ENCODE measurements at regions not wholly inside any gene's neighbourhood (a gene's known extent, or its start where the extent isn't known, plus 50 kb on each side); places are given as distances from the start of the nearest gene placed in this dataset.

DNA sequence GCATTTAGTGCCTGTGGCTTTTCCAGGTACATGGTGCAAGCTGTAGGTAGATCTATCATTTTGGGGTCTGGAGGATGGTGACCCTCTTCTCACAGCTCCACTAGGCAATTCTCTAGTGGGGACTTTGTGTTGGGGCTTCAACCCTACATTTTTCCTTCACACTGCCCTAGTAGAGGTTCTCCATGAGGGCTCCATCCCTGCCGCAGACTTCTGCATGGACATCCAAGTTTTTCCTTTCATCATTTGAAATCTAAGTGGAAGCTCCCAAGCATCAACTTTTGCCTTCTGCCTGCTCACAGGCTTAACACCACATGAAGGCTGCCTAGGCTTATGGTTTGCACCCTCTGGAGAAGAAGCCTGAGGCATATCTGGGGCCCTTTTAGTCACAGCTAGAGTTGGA is 492.7 kb downstream of the PIK3C3 start:
- no peak for ATAC-seq
- no peak overlapping the region for H3K27ac ChIP-seq (ENCODE audit: extremely low read depth, low read depth, low read length)
- H3K9ac ChIP-seq (ENCODE audit: insufficient read depth in 1 of 2, low read depth in 2 of 2, low read length in 2 of 2): no peak overlapping the region
- no peak for DNase-seq (ENCODE audit: extremely low read depth in 1 of 4, low spot score in 3 of 4)
- no peak overlapping the region for H3K4me2 ChIP-seq (ENCODE audit: insufficient read depth, low read length)
- FAIRE-seq: no peak
- H4K20me1 ChIP-seq (replicated peaks; ENCODE audit: control insufficient read depth, insufficient read depth, low read length): no peaks in the 10 kb centered on the region
- no peaks in the 10 kb centered on the region for H3K79me2 ChIP-seq (ENCODE audit: control insufficient read depth, insufficient read depth, low read length)
- H3K4me1 ChIP-seq (replicated peaks in 1 of 2; ENCODE audit: control insufficient read depth in 2 of 2, insufficient read depth in 2 of 2, low read length in 2 of 2): no peaks in the 10 kb centered on the region
- ChIA-PET CTCF (ENCODE audit: low intra/inter-chr PET ratio) (no interaction called here), POLR2A (no interaction called here)
- H3K36me3 ChIP-seq (ENCODE audit: control insufficient read depth, insufficient read depth, low read length): no peaks in the 10 kb centered on the region
- H3K27me3 ChIP-seq (ENCODE audit: control insufficient read depth in 2 of 2, insufficient read depth in 2 of 2, low read length in 2 of 2): no peaks in the 10 kb centered on the region
- TF ChIP-seq MTF1 (CRISPR knock-in tag; IDR thresholded peaks at IDR 0.05; ENCODE audit: borderline replicate concordance): no peak
- TF ChIP-seq ZNF232 (CRISPR knock-in tag; IDR thresholded peaks at IDR 0.05): no peak
- no peak for TF ChIP-seq SREBF2 (CRISPR knock-in tag; IDR thresholded peaks at IDR 0.05)
- TF ChIP-seq, protein P1, sequence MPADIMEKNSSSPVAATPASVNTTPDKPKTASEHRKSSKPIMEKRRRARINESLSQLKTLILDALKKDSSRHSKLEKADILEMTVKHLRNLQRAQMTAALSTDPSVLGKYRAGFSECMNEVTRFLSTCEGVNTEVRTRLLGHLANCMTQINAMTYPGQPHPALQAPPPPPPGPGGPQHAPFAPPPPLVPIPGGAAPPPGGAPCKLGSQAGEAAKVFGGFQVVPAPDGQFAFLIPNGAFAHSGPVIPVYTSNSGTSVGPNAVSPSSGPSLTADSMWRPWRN (IDR thresholded peaks at IDR 0.05; ENCODE audit: low read depth): no peak
- no peak for TF ChIP-seq ZNF263 (CRISPR knock-in tag; IDR thresholded peaks at IDR 0.05; ENCODE audit: borderline replicate concordance)
- TF ChIP-seq ZNF77 (CRISPR knock-in tag; IDR thresholded peaks at IDR 0.05): no peak
- no peak for TF ChIP-seq ZSCAN32 (CRISPR knock-in tag; IDR thresholded peaks at IDR 0.05)
- TF ChIP-seq ATF7 (IDR thresholded peaks at IDR 0.05): no peak
- TF ChIP-seq, protein P2, sequence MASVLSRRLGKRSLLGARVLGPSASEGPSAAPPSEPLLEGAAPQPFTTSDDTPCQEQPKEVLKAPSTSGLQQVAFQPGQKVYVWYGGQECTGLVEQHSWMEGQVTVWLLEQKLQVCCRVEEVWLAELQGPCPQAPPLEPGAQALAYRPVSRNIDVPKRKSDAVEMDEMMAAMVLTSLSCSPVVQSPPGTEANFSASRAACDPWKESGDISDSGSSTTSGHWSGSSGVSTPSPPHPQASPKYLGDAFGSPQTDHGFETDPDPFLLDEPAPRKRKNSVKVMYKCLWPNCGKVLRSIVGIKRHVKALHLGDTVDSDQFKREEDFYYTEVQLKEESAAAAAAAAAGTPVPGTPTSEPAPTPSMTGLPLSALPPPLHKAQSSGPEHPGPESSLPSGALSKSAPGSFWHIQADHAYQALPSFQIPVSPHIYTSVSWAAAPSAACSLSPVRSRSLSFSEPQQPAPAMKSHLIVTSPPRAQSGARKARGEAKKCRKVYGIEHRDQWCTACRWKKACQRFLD (CRISPR knock-in tag; IDR thresholded peaks at IDR 0.05): no peak
- TF ChIP-seq, protein P3, sequence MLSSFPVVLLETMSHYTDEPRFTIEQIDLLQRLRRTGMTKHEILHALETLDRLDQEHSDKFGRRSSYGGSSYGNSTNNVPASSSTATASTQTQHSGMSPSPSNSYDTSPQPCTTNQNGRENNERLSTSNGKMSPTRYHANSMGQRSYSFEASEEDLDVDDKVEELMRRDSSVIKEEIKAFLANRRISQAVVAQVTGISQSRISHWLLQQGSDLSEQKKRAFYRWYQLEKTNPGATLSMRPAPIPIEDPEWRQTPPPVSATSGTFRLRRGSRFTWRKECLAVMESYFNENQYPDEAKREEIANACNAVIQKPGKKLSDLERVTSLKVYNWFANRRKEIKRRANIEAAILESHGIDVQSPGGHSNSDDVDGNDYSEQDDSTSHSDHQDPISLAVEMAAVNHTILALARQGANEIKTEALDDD (IDR thresholded peaks at IDR 0.05): no peak
- no peak for TF ChIP-seq CHD2 (IDR thresholded peaks at IDR 0.05; ENCODE audit: low read depth, low read length)
- no peak for TF ChIP-seq BACH1 (tag; IDR thresholded peaks at IDR 0.05)
- TF ChIP-seq MCM5 (IDR thresholded peaks at IDR 0.05; ENCODE audit: low read depth): no peak
- no peak for TF ChIP-seq NBN (IDR thresholded peaks at IDR 0.05; ENCODE audit: low read depth)
- TF ChIP-seq E4F1 (CRISPR knock-in tag; IDR thresholded peaks at IDR 0.05; ENCODE audit: borderline replicate concordance): no peak
- TF ChIP-seq, protein P4, sequence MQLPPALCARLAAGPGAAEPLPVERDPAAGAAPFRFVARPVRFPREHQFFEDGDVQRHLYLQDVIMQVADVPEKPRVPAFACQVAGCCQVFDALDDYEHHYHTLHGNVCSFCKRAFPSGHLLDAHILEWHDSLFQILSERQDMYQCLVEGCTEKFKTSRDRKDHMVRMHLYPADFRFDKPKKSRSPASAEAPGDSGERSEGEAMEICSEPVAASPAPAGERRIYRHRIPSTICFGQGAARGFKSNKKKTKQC (CRISPR knock-in tag; IDR thresholded peaks at IDR 0.05): no peak
- TF ChIP-seq GTF2F1 (IDR thresholded peaks at IDR 0.05; ENCODE audit: low read depth, low read length): no peak
- no peak for TF ChIP-seq RBBP5 (IDR thresholded peaks at IDR 0.05; ENCODE audit: borderline replicate concordance, insufficient read depth, low read length, poor library complexity, severe bottlenecking)
- TF ChIP-seq ZKSCAN1 (IDR thresholded peaks at IDR 0.05; ENCODE audit: low read depth, low read length): no peak
- no TSS peak for BruUV-seq (replicated peaks)
- WGBS (ENCODE audit: insufficient coverage, low coverage, missing lambda C conversion rate): 9% methylated on average over 1 of the region's 1 CpG
- no peak overlapping the region for H3K4me3 ChIP-seq
- intact Hi-C loops (cut with micrococcal nuclease) (no loop called here), in situ Hi-C loops (cut with MboI) (no loop called here)
- no peak overlapping the region for H2AFZ ChIP-seq (ENCODE audit: low read depth, low read length)
- no peaks in the 10 kb centered on the region for H3K9me3 ChIP-seq (replicated peaks; ENCODE audit: control insufficient read depth, insufficient read depth, low read depth, low read length)
- no peaks in the 10 kb centered on the region for H3K9me1 ChIP-seq (ENCODE audit: control insufficient read depth, insufficient read depth, low read length)
